Testis (tissue), 2 donors: ENCODE measurements at regions not wholly inside any gene's neighbourhood (a gene's known extent, or its start where the extent isn't known, plus 50 kb on each side); places are given as distances from the start of the nearest gene placed in this dataset.

Experiments
- DNase-seq: peaks from one replicate; pipeline ENCODE4 v3.0.0-alpha.2; 2019
- H3K27ac ChIP-seq, 2 donors: fragments of 200-600 bp; sonication (generic); one replicate each; pipeline ENCODE4 v1.5.1; 2019
- H3K27me3 ChIP-seq: fragments of 200-600 bp; sonication (generic); one replicate; pipeline ENCODE4 v1.5.1; 2019
- H3K36me3 ChIP-seq: fragments of 200-600 bp; sonication (generic); one replicate; pipeline ENCODE4 v1.5.1; 2017; ENCODE audit warnings: low read depth; ENCODE audit errors: missing control alignments
- H3K4me1 ChIP-seq: fragments of 200-600 bp; sonication (generic); one replicate; pipeline ENCODE4 v1.5.1; 2019
- H3K4me3 ChIP-seq, 2 donors: fragments of 200-600 bp; sonication (generic); one replicate each; pipeline ENCODE4 v1.5.1; 2017 to 2019
- H3K9me3 ChIP-seq: fragments of 200-600 bp; sonication (generic); one replicate; pipeline ENCODE4 v1.5.1; 2017
- POLR2A ChIP-seq: fragments of 450-650 bp; IDR thresholded peaks from one replicate; pipeline ENCODE4 v1.6.1; 2017; ENCODE audit warnings: antibody characterized with exemption, mild to moderate bottlenecking, moderate library complexity
- WGBS, 2 donors: methylation state at CpG; one replicate each; pipeline ENCODE4 v1.1.5; 2018; 5-methylcytosine and 5-hydroxymethylcytosine counted together
- intact Hi-C: fragments of 100-400 bp; cut with DNase I; formaldehyde crosslinking; loops from one replicate; pipeline ENCODE4 v1.15.1; 2023; ENCODE audit warnings: low total_unique reads
- TF ChIP-seq, protein P1 (sequence below), 3 experiments: fragments of 450-650 bp in 2 of 3; fragments of 200-600 bp in 1 of 3; sonication (generic) in 1 of 3; IDR thresholded peaks; one replicate each; pipeline ENCODE4 v1.5.1; 2016 to 2019; ENCODE audit warnings: antibody characterized with exemption in 3 of 3, mild to moderate bottlenecking in 2 of 3, moderate library complexity in 1 of 3

DNA sequence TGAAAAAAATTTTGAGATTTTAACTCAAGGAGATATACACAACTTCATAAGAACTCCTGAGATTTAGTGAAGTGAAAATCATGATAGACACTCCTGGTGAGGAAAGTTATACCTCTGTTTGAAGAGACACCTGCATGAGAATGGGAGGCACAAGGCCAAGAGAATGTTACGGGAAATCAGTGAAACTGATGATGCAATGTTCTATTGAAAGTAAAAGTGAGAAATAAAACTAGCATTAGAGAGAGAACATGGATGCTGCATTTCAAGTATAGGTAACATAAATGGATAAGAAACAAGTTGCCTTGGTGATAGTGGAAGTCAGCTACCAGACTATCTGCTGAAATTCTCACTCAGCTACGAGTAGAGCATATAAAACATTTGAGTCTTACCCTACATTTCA, 562.1 kb upstream of the FANCL start:
- no peak for DNase-seq
- H3K4me1 ChIP-seq = no peaks in the 10 kb centered on the region
- H3K4me3 ChIP-seq = no peak overlapping the region
- no peaks in the 10 kb centered on the region for H3K9me3 ChIP-seq
- H3K36me3 ChIP-seq = no peaks in the 10 kb centered on the region
- H3K27ac ChIP-seq = no peak overlapping the region
- intact Hi-C loops = no loop called here
- 84 to 90% methylated on average over 2 of the region's 2 CpGs for WGBS, 2 donors
- no peaks in the 10 kb centered on the region for H3K27me3 ChIP-seq
- TF ChIP-seq POLR2A = no peak
- TF ChIP-seq, protein P1, sequence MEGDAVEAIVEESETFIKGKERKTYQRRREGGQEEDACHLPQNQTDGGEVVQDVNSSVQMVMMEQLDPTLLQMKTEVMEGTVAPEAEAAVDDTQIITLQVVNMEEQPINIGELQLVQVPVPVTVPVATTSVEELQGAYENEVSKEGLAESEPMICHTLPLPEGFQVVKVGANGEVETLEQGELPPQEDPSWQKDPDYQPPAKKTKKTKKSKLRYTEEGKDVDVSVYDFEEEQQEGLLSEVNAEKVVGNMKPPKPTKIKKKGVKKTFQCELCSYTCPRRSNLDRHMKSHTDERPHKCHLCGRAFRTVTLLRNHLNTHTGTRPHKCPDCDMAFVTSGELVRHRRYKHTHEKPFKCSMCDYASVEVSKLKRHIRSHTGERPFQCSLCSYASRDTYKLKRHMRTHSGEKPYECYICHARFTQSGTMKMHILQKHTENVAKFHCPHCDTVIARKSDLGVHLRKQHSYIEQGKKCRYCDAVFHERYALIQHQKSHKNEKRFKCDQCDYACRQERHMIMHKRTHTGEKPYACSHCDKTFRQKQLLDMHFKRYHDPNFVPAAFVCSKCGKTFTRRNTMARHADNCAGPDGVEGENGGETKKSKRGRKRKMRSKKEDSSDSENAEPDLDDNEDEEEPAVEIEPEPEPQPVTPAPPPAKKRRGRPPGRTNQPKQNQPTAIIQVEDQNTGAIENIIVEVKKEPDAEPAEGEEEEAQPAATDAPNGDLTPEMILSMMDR (IDR thresholded peaks at IDR 0.05) = no peak

DNA sequence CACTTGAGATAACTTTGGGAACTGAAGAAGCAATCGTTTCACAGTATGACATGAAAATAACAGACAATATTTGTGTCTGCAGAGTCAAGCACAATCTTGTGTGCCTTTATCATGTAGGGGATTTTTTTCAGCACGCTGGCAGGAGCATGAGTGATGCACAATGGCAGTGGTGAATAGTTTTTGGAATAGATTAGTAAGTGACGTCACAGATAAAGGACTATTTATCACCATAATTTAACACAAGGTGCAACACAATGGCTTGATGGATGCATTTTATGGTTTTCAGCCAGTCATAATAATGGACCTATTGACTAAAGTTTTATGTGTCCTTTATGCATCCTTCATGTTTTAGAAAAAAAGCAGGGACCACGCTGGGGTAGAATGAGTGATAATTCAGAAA, 559.8 kb upstream of the FANCL start:
- Histone ChIP-seq H3K4me3 (no peak overlapping the region), H3K36me3 (no peaks in the 10 kb centered on the region), H3K4me1 (no peaks in the 10 kb centered on the region), H3K27me3 (no peaks in the 10 kb centered on the region), H3K9me3 (no peaks in the 10 kb centered on the region), H3K27ac (no peak overlapping the region)
- 60 to 73% methylated on average over 4 of the region's 4 CpGs for WGBS, 2 donors
- DNase-seq = no peak
- TF ChIP-seq POLR2A = no peak
- intact Hi-C loops = no loop called here

DNA sequence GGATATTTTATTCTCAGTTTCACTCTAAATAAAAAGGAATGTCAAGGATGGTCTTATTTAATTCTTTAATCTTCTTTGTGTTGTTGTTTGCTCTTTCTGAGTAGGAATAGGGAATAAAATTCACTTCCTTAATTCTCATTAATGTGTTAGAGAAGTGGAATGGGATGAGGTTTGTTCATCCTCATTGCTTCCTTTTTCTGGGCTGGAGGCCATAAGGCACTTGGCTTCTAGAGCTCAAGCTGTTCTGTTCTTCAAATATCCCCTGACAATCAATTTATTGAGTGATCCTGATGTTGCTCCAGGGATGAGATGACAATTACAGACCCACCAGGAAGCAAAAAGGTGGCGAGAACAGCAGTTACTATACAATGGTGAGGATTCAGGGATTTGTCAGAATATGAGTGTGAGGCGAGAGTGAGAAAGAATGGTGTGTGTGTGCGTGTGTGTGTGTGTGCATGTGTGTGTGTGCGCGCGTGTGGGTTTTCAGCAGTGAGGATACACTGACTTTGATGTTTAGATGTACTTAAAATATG, 557.6 kb upstream of the FANCL start:
- H3K4me3 ChIP-seq = no peak overlapping the region
- no peak overlapping the region for H3K27ac ChIP-seq
- no peaks in the 10 kb centered on the region for H3K27me3 ChIP-seq
- TF ChIP-seq, protein P1 (IDR thresholded peaks at IDR 0.05) = no peak
- intact Hi-C loops = no loop called here
- H3K4me1 ChIP-seq = no peaks in the 10 kb centered on the region
- WGBS, 2 donors = 84 to 95% methylated on average over 6 of the region's 6 CpGs
- no peaks in the 10 kb centered on the region for H3K9me3 ChIP-seq
- no peaks in the 10 kb centered on the region for H3K36me3 ChIP-seq
- DNase-seq = no peak

DNA sequence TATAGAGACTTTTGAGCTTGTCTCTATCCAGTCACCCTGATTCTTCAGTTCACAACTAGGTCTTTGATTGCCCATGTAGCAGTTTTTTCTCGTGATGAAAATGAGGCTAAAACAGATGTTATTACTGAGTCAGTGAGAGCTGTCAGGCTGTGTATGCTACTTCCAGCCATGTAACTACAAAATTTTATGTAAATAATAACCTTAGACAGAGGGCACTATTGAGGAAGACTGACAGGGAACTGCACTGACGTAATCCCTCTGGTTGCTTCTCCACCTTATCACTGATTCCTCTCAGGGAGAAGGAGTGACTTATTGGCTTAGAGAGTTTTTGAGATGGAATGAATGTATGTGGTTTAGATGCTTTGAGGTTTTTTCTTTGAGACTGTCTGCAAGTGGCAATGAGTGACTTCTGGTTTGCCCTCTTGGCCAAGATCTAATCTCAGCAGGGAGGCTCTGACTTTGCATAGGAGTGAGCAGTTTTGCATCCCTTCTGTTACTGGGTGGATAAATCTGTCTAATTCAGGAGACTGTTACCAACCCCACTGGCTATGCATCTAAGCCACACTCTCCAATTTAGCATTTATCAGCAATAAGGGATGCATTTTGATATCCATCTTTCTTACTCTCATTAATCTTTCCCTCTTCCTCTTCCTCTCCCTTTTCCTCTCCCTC, 555.2 kb upstream of the FANCL start:
- Histone ChIP-seq H3K4me1 (no peaks in the 10 kb centered on the region), H3K27me3 (no peaks in the 10 kb centered on the region), H3K4me3 (no peak overlapping the region), H3K9me3 (no peaks in the 10 kb centered on the region), H3K27ac (no peak overlapping the region), H3K36me3 (no peaks in the 10 kb centered on the region)
- WGBS, 2 donors = 55 to 64% methylated on average over 2 of the region's 2 CpGs
- TF ChIP-seq POLR2A = no peak
- TF ChIP-seq, protein P1 (IDR thresholded peaks at IDR 0.05) = no peak
- intact Hi-C loops = no loop called here
- no peak for DNase-seq

DNA sequence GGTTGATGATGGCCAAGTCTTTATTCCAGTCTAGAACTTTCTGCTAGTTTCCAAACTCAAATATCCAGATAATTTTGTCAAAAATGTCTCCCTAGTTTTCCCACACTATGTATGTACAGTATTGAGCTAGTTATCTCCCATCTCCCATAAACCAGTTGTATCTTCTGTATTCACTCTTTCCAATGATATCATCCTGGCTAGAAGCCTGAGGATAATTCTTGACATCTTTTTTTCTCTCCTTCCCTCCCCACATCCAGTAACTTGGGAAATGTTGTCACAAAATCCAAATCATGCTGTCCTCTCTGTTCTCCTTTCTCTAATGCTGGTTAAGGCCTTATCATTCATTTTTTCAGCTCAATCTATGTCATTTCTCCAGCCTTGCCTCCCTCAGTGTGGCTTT, 553.8 kb upstream of the FANCL start:
- Histone ChIP-seq H3K4me3 (no peak overlapping the region), H3K9me3 (no peaks in the 10 kb centered on the region), H3K36me3 (no peaks in the 10 kb centered on the region), H3K27ac (no peak overlapping the region), H3K4me1 (no peaks in the 10 kb centered on the region), H3K27me3 (no peaks in the 10 kb centered on the region)
- TF ChIP-seq, protein P1 (IDR thresholded peaks at IDR 0.05) = no peak
- no peak for TF ChIP-seq POLR2A
- no peak for DNase-seq
- intact Hi-C loops = no loop called here
